Type B pancreatic cell (in vitro differentiated cells): ENCODE measurements at regions not wholly inside any gene's neighbourhood (a gene's known extent, or its start where the extent isn't known, plus 50 kb on each side); places are given as distances from the start of the nearest gene placed in this dataset.

Experiments
- DNase-seq: peaks from one replicate; pipeline ENCODE4 v3.0.0; 2021; ENCODE audit warnings: mixed read lengths; ENCODE audit not compliant: unreplicated experiment; ENCODE audit errors: extremely low spot score
- H3K27ac Mint-ChIP-seq: 2 replicates; pipeline ENCODE4 v1.8.0; 2021; ENCODE audit warnings: mild to moderate bottlenecking, mixed read lengths
- H3K27me3 Mint-ChIP-seq: 2 replicates; pipeline ENCODE4 v1.8.0; 2021; ENCODE audit warnings: mixed read lengths
- H3K36me3 Mint-ChIP-seq: 2 replicates; pipeline ENCODE4 v1.8.0; 2021; ENCODE audit warnings: mixed read lengths
- H3K4me1 Mint-ChIP-seq: one replicate; pipeline ENCODE4 v1.8.0; 2021; ENCODE audit warnings: mixed read lengths; ENCODE audit not compliant: unreplicated experiment
- H3K4me3 Mint-ChIP-seq: 2 replicates; pipeline ENCODE4 v1.8.0; 2021; ENCODE audit warnings: mild to moderate bottlenecking, mixed read lengths
- H3K9me3 Mint-ChIP-seq: 2 replicates; pipeline ENCODE4 v1.8.0; 2021; ENCODE audit warnings: mixed read lengths
- TF ChIP-seq, protein P1 (sequence below): fragments of 200-600 bp; sonication (generic); conservative IDR thresholded peaks from 2 replicates; pipeline ENCODE4 v1.5.0; 2021; ENCODE audit warnings: antibody characterized with exemption, mild to moderate bottlenecking

DNA sequence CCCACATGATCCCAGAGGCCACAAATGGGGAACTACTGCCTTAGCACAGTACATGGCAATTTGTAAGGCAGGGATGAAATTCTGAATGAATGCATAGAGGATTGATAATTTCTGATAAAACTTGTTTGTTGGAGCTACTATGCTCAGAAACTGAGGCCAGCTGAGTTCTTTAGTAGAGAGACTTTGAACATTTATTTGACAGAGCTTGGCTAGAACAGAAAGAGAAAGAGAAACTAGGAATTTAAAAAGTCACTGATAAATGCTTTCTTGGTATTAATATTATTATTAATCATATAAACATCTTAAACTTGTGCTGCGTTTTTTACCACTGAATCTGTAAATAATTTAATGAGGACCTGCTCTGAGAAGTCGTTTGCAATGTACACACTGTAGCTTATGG is 923.7 kb upstream of the CNTNAP5 start:
- H3K27me3 Mint-ChIP-seq, result no peaks in the 10 kb centered on the region
- H3K9me3 Mint-ChIP-seq, result no peaks in the 10 kb centered on the region
- no peak overlapping the region for H3K27ac Mint-ChIP-seq
- H3K4me1 Mint-ChIP-seq, result peaks cover 10% of the 10 kb centered on the region
- no peak for DNase-seq
- TF ChIP-seq, protein P1, sequence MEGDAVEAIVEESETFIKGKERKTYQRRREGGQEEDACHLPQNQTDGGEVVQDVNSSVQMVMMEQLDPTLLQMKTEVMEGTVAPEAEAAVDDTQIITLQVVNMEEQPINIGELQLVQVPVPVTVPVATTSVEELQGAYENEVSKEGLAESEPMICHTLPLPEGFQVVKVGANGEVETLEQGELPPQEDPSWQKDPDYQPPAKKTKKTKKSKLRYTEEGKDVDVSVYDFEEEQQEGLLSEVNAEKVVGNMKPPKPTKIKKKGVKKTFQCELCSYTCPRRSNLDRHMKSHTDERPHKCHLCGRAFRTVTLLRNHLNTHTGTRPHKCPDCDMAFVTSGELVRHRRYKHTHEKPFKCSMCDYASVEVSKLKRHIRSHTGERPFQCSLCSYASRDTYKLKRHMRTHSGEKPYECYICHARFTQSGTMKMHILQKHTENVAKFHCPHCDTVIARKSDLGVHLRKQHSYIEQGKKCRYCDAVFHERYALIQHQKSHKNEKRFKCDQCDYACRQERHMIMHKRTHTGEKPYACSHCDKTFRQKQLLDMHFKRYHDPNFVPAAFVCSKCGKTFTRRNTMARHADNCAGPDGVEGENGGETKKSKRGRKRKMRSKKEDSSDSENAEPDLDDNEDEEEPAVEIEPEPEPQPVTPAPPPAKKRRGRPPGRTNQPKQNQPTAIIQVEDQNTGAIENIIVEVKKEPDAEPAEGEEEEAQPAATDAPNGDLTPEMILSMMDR, result no peak
- H3K36me3 Mint-ChIP-seq, result no peaks in the 10 kb centered on the region
- H3K4me3 Mint-ChIP-seq, result no peak overlapping the region

DNA sequence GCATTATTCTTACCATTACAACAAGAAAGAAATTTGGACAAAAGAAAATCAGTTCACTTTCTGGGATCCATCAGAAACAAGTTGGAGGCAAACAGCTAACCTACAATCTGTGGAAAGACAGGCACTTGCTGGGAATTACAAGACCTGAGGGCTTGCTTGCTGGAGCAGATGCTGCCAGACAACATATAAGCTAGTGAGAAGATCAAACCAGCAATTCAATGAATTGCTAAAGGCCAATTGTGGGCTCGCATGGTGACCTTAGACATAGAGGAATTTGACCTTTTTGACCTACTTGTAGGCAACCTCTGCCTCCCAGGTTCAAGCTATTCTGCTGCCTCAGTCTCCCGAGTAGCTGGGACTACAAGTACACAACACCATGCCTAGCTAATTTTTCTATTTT is 921.2 kb upstream of the CNTNAP5 start:
- no peak overlapping the region for H3K4me3 Mint-ChIP-seq
- H3K36me3 Mint-ChIP-seq, result no peaks in the 10 kb centered on the region
- H3K27ac Mint-ChIP-seq, result no peak overlapping the region
- TF ChIP-seq, protein P1, result no peak
- no peak for DNase-seq
- H3K27me3 Mint-ChIP-seq, result no peaks in the 10 kb centered on the region
- peaks cover 2% of the 10 kb centered on the region for H3K4me1 Mint-ChIP-seq
- no peaks in the 10 kb centered on the region for H3K9me3 Mint-ChIP-seq

DNA sequence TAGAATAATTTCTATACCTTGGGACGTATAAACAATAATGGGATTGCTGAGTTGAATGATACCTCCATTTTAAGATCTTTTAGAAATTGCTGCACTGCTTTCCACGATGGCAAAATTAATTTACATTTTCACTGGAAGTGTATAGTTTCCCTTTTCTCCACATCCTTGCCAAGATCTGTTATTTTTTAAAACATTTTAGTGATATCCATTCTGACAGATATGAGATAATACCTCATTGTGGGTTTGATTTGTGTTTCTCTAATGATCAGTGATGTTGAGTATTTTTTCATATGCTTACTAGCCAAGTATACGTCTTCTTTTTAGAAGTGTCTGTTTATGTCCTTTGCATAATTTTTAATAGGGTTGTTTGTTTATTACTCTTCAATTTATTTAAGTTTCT is 908.5 kb upstream of the CNTNAP5 start:
- TF ChIP-seq, protein P1, result no peak
- Mint-ChIP-seq H3K4me1 (no peaks in the 10 kb centered on the region), H3K4me3 (no peak overlapping the region), H3K27ac (no peak overlapping the region), H3K9me3 (peaks cover 10% of the 10 kb centered on the region), H3K36me3 (no peaks in the 10 kb centered on the region), H3K27me3 (no peaks in the 10 kb centered on the region)
- DNase-seq, result no peak

DNA sequence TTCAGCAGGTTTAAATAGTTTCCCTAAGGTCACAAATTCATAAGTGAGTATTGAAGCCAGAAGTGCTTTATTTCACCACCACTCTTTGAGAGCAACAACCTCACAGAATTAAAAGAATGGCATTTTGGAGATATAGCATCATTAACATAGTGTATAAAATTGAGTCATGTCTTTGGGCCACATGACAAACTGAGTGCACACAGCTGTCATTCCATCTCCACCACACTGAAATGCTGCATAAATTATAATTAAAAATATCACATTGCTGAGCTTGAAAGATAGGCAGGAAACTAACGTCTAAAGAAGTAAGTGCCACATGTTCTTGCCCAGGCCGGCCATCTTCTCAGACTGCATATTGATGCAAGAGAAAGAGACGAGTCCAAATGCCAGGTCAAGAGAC is 897.9 kb upstream of the CNTNAP5 start:
- Mint-ChIP-seq H3K9me3 (no peaks in the 10 kb centered on the region), H3K27ac (no peak overlapping the region), H3K4me3 (no peak overlapping the region), H3K4me1 (no peaks in the 10 kb centered on the region), H3K27me3 (no peaks in the 10 kb centered on the region), H3K36me3 (no peaks in the 10 kb centered on the region)
- TF ChIP-seq, protein P1, result no peak
- DNase-seq, result no peak

DNA sequence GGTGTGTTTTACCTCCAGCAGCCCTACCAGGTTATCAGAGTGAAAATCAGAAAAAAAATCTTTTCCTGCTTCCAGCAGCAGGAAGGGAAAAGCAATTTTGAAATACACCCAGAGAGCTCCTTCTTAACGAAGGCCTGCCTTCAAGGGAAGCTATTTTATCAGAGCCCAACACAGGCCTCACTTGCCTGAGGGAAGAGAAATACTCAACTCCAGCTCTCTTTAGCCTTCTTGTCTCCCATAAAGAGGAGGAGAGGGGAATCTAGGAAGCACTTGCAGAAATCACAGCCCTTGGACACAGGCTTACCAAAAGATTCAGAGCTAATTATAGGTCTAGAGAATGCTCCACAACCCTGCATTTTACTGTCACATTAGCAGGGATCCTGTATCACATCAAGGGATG is 896.1 kb upstream of the CNTNAP5 start:
- no peaks in the 10 kb centered on the region for H3K27me3 Mint-ChIP-seq
- no peaks in the 10 kb centered on the region for H3K36me3 Mint-ChIP-seq
- H3K9me3 Mint-ChIP-seq, result no peaks in the 10 kb centered on the region
- no peak for DNase-seq
- H3K4me3 Mint-ChIP-seq, result no peak overlapping the region
- no peak overlapping the region for H3K27ac Mint-ChIP-seq
- TF ChIP-seq, protein P1, result no peak
- no peaks in the 10 kb centered on the region for H3K4me1 Mint-ChIP-seq

DNA sequence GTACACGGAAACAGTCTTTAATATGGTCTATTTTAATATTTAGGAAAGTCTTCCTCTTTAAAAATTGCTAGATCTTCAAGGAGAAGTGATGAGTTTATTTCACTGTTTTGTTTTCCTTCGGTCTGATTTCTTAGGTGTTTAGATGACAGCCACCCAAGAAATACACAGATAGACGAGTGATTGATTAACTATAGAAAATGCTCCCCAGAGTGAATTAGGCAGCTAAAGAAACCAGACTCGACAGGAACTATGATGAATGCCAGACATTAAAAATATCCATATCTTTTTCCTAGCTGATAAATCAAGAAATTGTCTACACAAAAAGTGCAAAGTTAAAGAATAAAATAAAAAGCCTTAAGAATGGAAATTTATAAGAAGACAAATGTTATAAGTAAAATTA is 888.7 kb upstream of the CNTNAP5 start:
- no peak for DNase-seq
- TF ChIP-seq, protein P1, result no peak
- Mint-ChIP-seq H3K27me3 (no peaks in the 10 kb centered on the region), H3K4me3 (no peak overlapping the region), H3K27ac (no peak overlapping the region), H3K9me3 (peaks cover 3% of the 10 kb centered on the region), H3K36me3 (no peaks in the 10 kb centered on the region), H3K4me1 (no peaks in the 10 kb centered on the region)
